Breast epithelium (tissue), 4 donors: ENCODE measurements at regions not wholly inside any gene's neighbourhood (a gene's known extent, or its start where the extent isn't known, plus 50 kb on each side); places are given as distances from the start of the nearest gene placed in this dataset.

Experiments
- DNase-seq, 2 donors: peaks; one replicate each; pipeline ENCODE4 v3.0.0-alpha.2; 2019; ENCODE audit warnings: low spot score in 2 of 2
- H3K27ac ChIP-seq, 2 donors: fragments of 200-600 bp; sonication (generic) in 1 of 2; one replicate each; pipeline ENCODE4 v1.5.1; 2016 to 2019; ENCODE audit warnings: mild to moderate bottlenecking in 1 of 2
- H3K27me3 ChIP-seq, 2 donors: fragments of 200-600 bp; sonication (generic) in 1 of 2; one replicate each; pipeline versions ENCODE4 v1.5.1 to v1.6.0; 2017 to 2019; ENCODE audit warnings: control low read depth in 1 of 2, mild to moderate bottlenecking in 1 of 2
- H3K36me3 ChIP-seq: fragments of 200-600 bp; one replicate; pipeline ENCODE4 v1.5.1; 2019
- H3K4me1 ChIP-seq, 2 donors: fragments of 200-600 bp; sonication (generic); one replicate each; pipeline ENCODE4 v1.5.1; 2016 to 2019; ENCODE audit warnings: control low read depth in 1 of 2
- H3K4me3 ChIP-seq, 3 donors: fragments of 200-600 bp; sonication (generic); 1 replicate in 2 of 3; 2 replicates in 1 of 3; pipeline ENCODE4 v1.5.1; 2016 to 2019; ENCODE audit warnings: mild to moderate bottlenecking in 3 of 3, moderate library complexity in 2 of 3
- H3K9me3 ChIP-seq, 2 donors: fragments of 200-600 bp; sonication (generic) in 1 of 2; one replicate each; pipeline ENCODE4 v1.5.1; 2016 to 2019; ENCODE audit warnings: control low read depth in 1 of 2
- POLR2A ChIP-seq: fragments of 450-650 bp; IDR thresholded peaks from one replicate; pipeline ENCODE4 v1.6.1; 2016; ENCODE audit warnings: antibody characterized with exemption, mild to moderate bottlenecking, moderate library complexity
- POLR2AphosphoS5 ChIP-seq, 3 donors: sonication (generic); formaldehyde crosslinking; IDR thresholded peaks; one replicate each; pipeline ENCODE4 v1.6.1; 2017; ENCODE audit warnings: antibody characterized with exemption in 3 of 3
- intact Hi-C: fragments of 100-400 bp; cut with DNase I; formaldehyde crosslinking; loops from one replicate; pipeline ENCODE4 v1.15.1; 2023; ENCODE audit warnings: low total_unique reads
- TF ChIP-seq, protein P1 (sequence below), 3 donors: fragments of 450-650 bp; IDR thresholded peaks; one replicate each; pipeline ENCODE4 v1.5.1; 2016 to 2017; ENCODE audit warnings: antibody characterized with exemption in 3 of 3, mild to moderate bottlenecking in 3 of 3, moderate library complexity in 3 of 3

DNA sequence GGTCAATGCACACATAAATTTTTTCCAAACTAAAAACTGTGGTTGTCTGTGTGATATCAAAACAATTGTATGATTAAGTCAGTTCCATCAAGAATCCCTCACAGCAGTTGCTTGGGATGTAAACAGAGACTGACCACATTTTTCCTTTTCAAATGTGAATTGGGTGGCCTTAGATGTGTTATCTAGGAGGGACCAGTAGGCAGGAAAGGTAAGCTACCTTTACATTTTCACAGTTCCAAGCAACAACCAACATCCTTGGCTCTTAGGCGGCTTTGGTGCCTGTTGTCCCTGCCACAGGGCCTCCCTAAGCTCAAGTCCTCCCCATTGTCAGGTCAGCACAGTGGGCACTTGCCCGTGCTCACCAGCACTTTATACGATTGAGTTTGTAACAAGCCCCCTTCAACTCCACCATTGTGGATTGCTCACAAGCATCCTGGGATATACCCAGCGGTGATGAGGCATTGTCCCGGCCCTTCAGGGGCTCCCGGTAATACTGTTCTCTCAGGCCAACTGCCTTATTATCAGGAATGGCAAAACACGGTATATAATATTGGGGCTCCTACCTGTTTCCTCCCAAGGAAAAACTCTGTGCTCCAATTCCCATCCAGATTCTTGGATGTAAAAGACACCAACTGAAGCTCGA, 114.9 kb upstream of the ANKRD1 start:
- no peak overlapping the region for H3K4me3 ChIP-seq
- H3K9me3 ChIP-seq = no peaks in the 10 kb centered on the region
- no peaks in the 10 kb centered on the region for H3K36me3 ChIP-seq
- intact Hi-C loops = no loop called here
- no peak for DNase-seq
- H3K4me1 ChIP-seq = peaks cover 0 to 3% of the 10 kb centered on the region in 2 donors
- H3K27ac ChIP-seq = peak overlapping the region in 1 of 2 donors; percentile 25
- H3K27me3 ChIP-seq = no peaks in the 10 kb centered on the region
- TF ChIP-seq, protein P1, sequence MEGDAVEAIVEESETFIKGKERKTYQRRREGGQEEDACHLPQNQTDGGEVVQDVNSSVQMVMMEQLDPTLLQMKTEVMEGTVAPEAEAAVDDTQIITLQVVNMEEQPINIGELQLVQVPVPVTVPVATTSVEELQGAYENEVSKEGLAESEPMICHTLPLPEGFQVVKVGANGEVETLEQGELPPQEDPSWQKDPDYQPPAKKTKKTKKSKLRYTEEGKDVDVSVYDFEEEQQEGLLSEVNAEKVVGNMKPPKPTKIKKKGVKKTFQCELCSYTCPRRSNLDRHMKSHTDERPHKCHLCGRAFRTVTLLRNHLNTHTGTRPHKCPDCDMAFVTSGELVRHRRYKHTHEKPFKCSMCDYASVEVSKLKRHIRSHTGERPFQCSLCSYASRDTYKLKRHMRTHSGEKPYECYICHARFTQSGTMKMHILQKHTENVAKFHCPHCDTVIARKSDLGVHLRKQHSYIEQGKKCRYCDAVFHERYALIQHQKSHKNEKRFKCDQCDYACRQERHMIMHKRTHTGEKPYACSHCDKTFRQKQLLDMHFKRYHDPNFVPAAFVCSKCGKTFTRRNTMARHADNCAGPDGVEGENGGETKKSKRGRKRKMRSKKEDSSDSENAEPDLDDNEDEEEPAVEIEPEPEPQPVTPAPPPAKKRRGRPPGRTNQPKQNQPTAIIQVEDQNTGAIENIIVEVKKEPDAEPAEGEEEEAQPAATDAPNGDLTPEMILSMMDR (IDR thresholded peaks at IDR 0.05) = no peak
- TF ChIP-seq POLR2A (no peak), POLR2AphosphoS5 (IDR thresholded peaks at IDR 0.05) (no peak)

DNA sequence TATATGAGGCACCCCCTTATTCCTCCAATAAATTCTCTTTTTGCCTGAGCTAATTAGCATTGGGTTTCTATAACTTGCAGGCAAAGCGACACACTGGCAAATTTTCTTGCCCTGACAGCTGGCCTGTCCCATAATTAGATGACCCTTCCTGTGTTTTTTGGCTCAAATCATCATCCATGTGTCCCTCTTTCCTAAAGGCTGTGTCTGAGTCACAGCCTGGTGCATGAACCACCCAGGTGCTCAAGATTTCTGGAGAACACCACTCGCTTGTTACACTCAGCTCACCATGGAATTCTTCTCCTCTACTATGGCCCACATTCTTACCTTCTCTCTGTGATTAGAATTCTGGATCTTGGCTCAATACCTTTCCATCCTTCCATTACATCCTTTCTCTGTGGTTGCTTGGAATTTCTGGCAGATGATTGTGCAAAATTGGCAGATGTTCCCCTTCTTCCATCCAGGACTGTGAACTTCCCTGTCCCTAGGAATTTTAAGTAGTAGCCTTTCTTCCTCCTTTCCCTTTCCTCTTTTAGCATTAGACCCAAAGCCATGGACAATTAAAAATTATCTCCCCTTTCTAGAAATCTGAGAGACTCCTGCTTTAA, 116.0 kb upstream of the ANKRD1 start:
- no peak overlapping the region for H3K4me3 ChIP-seq
- H3K4me1 ChIP-seq = peaks cover 0 to 3% of the 10 kb centered on the region in 2 donors
- H3K9me3 ChIP-seq = no peaks in the 10 kb centered on the region
- no peaks in the 10 kb centered on the region for H3K27me3 ChIP-seq
- TF ChIP-seq, protein P1 (IDR thresholded peaks at IDR 0.05) = no peak
- TF ChIP-seq POLR2AphosphoS5 (IDR thresholded peaks at IDR 0.05) (no peak), POLR2A (no peak)
- peak overlapping the region; percentile 8 to 26 for H3K27ac ChIP-seq
- intact Hi-C loops = no loop called here
- H3K36me3 ChIP-seq = no peaks in the 10 kb centered on the region
- DNase-seq = no peak

DNA sequence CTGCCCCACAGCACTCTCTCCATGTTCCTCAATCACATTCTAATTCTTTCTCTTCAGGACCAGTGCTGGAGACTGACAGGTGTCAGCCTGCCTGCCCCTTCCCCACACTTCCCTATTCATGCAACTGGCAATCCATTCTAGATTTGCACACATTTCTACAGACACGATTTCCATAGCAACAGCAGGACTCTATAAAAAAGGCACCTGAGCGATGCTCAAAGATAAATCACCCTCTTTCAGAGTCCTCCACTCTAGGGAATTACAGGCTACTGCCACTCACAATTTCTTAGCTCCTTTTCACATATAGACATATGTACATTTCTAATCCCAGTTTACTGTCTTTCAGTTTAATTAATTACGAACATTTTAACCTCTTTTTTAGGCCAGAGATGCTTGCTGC, 118.1 kb upstream of the ANKRD1 start:
- Histone ChIP-seq H3K36me3 (no peaks in the 10 kb centered on the region), H3K27ac (no peak overlapping the region), H3K27me3 (no peaks in the 10 kb centered on the region), H3K4me1 (no peaks in the 10 kb centered on the region), H3K9me3 (no peaks in the 10 kb centered on the region), H3K4me3 (no peak overlapping the region)
- TF ChIP-seq POLR2A = no peak
- TF ChIP-seq, protein P1 (IDR thresholded peaks at IDR 0.05) = no peak
- TF ChIP-seq POLR2AphosphoS5 (IDR thresholded peaks at IDR 0.05) = no peak
- no peak for DNase-seq
- intact Hi-C loops = no loop called here

DNA sequence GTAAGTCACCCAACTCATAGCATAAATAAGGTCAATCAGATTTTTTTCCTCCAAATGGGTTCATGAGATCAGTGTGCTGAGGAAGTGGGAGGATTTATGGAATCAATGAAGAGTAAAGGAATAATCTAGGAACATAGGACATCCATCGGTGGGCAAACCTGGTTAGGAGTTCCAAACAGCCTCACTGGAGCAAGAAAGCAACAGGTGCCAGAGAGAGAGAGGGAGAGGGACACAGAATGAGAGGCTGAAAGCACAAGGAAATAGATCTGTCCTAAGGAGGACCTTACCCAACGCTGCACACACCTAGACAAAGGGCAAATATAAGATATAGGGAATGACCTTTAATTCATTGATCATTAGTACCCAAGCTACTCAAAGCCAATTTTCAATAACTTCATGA, 119.5 kb upstream of the ANKRD1 start:
- H3K27me3 ChIP-seq = no peaks in the 10 kb centered on the region
- no peak overlapping the region for H3K27ac ChIP-seq
- DNase-seq = no peak
- H3K4me3 ChIP-seq = no peak overlapping the region
- H3K36me3 ChIP-seq = no peaks in the 10 kb centered on the region
- H3K9me3 ChIP-seq = no peaks in the 10 kb centered on the region
- H3K4me1 ChIP-seq = no peaks in the 10 kb centered on the region
- intact Hi-C loops = no loop called here
- TF ChIP-seq POLR2AphosphoS5 (IDR thresholded peaks at IDR 0.05) (no peak), POLR2A (no peak)
- TF ChIP-seq, protein P1 (IDR thresholded peaks at IDR 0.05) = no peak

DNA sequence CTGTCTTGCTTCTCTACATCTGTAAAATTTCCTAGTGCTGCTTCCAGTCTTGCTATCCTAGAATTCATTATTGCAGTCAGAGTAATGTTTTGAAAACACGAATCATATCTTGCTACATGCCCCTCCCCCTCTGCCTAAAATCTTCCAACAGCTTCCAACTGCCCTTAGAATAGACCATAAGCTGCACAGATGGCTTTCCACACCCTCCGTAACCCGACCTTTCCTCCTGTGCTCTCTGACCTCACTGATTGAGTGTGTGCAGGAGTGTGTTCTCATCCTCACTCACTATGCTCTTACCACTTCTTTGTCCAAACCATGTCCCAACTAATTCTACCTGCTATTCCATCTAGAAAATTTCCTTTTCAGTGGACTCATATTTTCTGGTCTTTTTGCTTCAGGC, 121.2 kb upstream of the ANKRD1 start:
- Histone ChIP-seq H3K4me3 (no peak overlapping the region), H3K27ac (no peak overlapping the region), H3K36me3 (no peaks in the 10 kb centered on the region), H3K9me3 (no peaks in the 10 kb centered on the region), H3K27me3 (no peaks in the 10 kb centered on the region), H3K4me1 (no peaks in the 10 kb centered on the region)
- no peak for DNase-seq
- intact Hi-C loops = no loop called here
- TF ChIP-seq, protein P1 (IDR thresholded peaks at IDR 0.05) = no peak
- TF ChIP-seq POLR2A (no peak), POLR2AphosphoS5 (IDR thresholded peaks at IDR 0.05) (no peak)
